ENCODE measurements at regions not wholly inside any gene's neighbourhood (a gene's known extent, or its start where the extent isn't known, plus 50 kb on each side); places are given as distances from the start of the nearest gene placed in this dataset.

DNA sequence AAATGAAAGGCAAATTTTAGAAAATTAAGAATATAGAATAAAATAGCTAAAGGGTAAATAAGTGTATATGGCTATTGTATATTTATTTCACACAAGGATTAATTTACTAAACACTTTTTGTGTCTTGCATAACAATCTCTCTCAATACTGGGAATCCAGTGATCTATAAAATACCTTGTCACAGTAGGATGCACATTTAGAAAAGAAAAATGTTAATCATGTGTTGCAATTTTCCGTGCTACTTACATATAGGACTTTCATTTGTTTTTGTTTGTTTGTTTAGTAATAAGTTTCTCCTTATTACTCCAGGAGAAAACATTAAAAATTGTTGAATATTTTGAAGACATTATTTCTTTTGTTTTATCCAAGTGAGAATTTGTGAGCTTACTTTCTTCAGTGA lies 1533.3 kb downstream of the SLITRK5 start (continued):
- TF ChIP-seq, protein P1, sequence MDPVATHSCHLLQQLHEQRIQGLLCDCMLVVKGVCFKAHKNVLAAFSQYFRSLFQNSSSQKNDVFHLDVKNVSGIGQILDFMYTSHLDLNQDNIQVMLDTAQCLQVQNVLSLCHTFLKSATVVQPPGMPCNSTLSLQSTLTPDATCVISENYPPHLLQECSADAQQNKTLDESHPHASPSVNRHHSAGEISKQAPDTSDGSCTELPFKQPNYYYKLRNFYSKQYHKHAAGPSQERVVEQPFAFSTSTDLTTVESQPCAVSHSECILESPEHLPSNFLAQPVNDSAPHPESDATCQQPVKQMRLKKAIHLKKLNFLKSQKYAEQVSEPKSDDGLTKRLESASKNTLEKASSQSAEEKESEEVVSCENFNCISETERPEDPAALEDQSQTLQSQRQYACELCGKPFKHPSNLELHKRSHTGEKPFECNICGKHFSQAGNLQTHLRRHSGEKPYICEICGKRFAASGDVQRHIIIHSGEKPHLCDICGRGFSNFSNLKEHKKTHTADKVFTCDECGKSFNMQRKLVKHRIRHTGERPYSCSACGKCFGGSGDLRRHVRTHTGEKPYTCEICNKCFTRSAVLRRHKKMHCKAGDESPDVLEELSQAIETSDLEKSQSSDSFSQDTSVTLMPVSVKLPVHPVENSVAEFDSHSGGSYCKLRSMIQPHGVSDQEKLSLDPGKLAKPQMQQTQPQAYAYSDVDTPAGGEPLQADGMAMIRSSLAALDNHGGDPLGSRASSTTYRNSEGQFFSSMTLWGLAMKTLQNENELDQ (CRISPR knock-in tag; IDR thresholded peaks at IDR 0.05; ENCODE audit: borderline replicate concordance): no peak
- TF ChIP-seq, protein P2, sequence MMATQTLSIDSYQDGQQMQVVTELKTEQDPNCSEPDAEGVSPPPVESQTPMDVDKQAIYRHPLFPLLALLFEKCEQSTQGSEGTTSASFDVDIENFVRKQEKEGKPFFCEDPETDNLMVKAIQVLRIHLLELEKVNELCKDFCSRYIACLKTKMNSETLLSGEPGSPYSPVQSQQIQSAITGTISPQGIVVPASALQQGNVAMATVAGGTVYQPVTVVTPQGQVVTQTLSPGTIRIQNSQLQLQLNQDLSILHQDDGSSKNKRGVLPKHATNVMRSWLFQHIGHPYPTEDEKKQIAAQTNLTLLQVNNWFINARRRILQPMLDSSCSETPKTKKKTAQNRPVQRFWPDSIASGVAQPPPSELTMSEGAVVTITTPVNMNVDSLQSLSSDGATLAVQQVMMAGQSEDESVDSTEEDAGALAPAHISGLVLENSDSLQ (IDR thresholded peaks at IDR 0.05): no peak
- no peak for TF ChIP-seq ZNF282 (CRISPR knock-in tag; IDR thresholded peaks at IDR 0.05)
- TF ChIP-seq, protein P3, sequence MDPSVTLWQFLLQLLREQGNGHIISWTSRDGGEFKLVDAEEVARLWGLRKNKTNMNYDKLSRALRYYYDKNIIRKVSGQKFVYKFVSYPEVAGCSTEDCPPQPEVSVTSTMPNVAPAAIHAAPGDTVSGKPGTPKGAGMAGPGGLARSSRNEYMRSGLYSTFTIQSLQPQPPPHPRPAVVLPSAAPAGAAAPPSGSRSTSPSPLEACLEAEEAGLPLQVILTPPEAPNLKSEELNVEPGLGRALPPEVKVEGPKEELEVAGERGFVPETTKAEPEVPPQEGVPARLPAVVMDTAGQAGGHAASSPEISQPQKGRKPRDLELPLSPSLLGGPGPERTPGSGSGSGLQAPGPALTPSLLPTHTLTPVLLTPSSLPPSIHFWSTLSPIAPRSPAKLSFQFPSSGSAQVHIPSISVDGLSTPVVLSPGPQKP (CRISPR knock-in tag; IDR thresholded peaks at IDR 0.05): no peak
- no peak for TF ChIP-seq ZNF57 (CRISPR knock-in tag; IDR thresholded peaks at IDR 0.05)
- TF ChIP-seq ELF1 (tag; IDR thresholded peaks at IDR 0.05): no peak
- no peak for TF ChIP-seq NBN (IDR thresholded peaks at IDR 0.05; ENCODE audit: low read depth)
- TF ChIP-seq, protein P4, sequence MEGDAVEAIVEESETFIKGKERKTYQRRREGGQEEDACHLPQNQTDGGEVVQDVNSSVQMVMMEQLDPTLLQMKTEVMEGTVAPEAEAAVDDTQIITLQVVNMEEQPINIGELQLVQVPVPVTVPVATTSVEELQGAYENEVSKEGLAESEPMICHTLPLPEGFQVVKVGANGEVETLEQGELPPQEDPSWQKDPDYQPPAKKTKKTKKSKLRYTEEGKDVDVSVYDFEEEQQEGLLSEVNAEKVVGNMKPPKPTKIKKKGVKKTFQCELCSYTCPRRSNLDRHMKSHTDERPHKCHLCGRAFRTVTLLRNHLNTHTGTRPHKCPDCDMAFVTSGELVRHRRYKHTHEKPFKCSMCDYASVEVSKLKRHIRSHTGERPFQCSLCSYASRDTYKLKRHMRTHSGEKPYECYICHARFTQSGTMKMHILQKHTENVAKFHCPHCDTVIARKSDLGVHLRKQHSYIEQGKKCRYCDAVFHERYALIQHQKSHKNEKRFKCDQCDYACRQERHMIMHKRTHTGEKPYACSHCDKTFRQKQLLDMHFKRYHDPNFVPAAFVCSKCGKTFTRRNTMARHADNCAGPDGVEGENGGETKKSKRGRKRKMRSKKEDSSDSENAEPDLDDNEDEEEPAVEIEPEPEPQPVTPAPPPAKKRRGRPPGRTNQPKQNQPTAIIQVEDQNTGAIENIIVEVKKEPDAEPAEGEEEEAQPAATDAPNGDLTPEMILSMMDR (IDR thresholded peaks at IDR 0.05 in 2 of 3, conservative IDR thresholded peaks at IDR 0.05 in 1 of 3; ENCODE audit: insufficient read depth in 2 of 3, low read depth in 1 of 3, low read length in 3 of 3): no peak

Measured in K562 (cell line).